ENCODE measurements at regions not wholly inside any gene's neighbourhood (a gene's known extent, or its start where the extent isn't known, plus 50 kb on each side); places are given as distances from the start of the nearest gene placed in this dataset.
"Not testable (repeated sequence)": the region's sequence is repeated elsewhere in the genome, so short reads cannot be mapped to it uniquely, and the experiment has no call there.

GRCh38 chr15:20295238-20295811, 246.3 kb downstream of the GOLGA6L6 start:
- DNase-seq: peak in 1 of 3 donors; percentile 71
- H3K9me3 ChIP-seq: peaks cover 74% of the 10 kb centered on the region
- no peaks in the 10 kb centered on the region for H3K4me1 ChIP-seq (ENCODE audit: low read depth)
- H3K36me3 ChIP-seq (ENCODE audit: low read depth): no peaks in the 10 kb centered on the region
- no peak overlapping the region for H3K4me3 ChIP-seq
- TF ChIP-seq CTCF (IDR thresholded peaks at IDR 0.05): no peak
- intact Hi-C loops (cut with DNase I, micrococcal nuclease): no loop called here
- ATAC-seq: no peak

- H3K4me1 ChIP-seq (ENCODE audit: low read depth): no peaks in the 10 kb centered on the region
- intact Hi-C loops (cut with DNase I, micrococcal nuclease): no loop called here
- ATAC-seq (no peak), DNase-seq (no peak)
- TF ChIP-seq CTCF (IDR thresholded peaks at IDR 0.05): no peak
- H3K9me3 ChIP-seq: peaks cover 80% of the 10 kb centered on the region
- H3K36me3 ChIP-seq (ENCODE audit: low read depth): no peaks in the 10 kb centered on the region
- no peak overlapping the region for H3K4me3 ChIP-seq
Observed at GRCh38 chr15:20294651-20295237, 246.9 kb downstream of the GOLGA6L6 start.

GRCh38 chr15:20292422-20293005, 249.1 kb downstream of the GOLGA6L6 start:
- H3K4me3 ChIP-seq; H3K36me3 ChIP-seq (ENCODE audit: low read depth); DNase-seq; intact Hi-C loops (cut with DNase I, micrococcal nuclease); H3K4me1 ChIP-seq (ENCODE audit: low read depth); ATAC-seq: not testable (repeated sequence)
- H3K9me3 ChIP-seq: peaks cover 88% of the 10 kb centered on the region

GRCh38 chr15:20291616-20292015, 250.0 kb downstream of the GOLGA6L6 start:
- H3K36me3 ChIP-seq (ENCODE audit: low read depth); DNase-seq; H3K4me1 ChIP-seq (ENCODE audit: low read depth); intact Hi-C loops (cut with DNase I, micrococcal nuclease); H3K4me3 ChIP-seq; ATAC-seq: not testable (repeated sequence)
- peaks cover 86% of the 10 kb centered on the region for H3K9me3 ChIP-seq

GRCh38 chr15:20290606-20291005, 251.0 kb downstream of the GOLGA6L6 start:
- ATAC-seq; intact Hi-C loops (cut with DNase I, micrococcal nuclease): not testable (repeated sequence)

GRCh38 chr15:20289538-20290103, 252.0 kb downstream of the GOLGA6L6 start:
- H3K4me3 ChIP-seq; ATAC-seq; DNase-seq; intact Hi-C loops (cut with DNase I, micrococcal nuclease); H3K4me1 ChIP-seq (ENCODE audit: low read depth); H3K36me3 ChIP-seq (ENCODE audit: low read depth): not testable (repeated sequence)
- peaks cover 83% of the 10 kb centered on the region for H3K9me3 ChIP-seq

More at GRCh38 chr15:20290606-20291005, 251.0 kb downstream of the GOLGA6L6 start:
- not testable (repeated sequence) for H3K4me3 ChIP-seq; DNase-seq; H3K36me3 ChIP-seq (ENCODE audit: low read depth); H3K4me1 ChIP-seq (ENCODE audit: low read depth)
- H3K9me3 ChIP-seq: peaks cover 84% of the 10 kb centered on the region

- peaks cover 78% of the 10 kb centered on the region for H3K9me3 ChIP-seq
- intact Hi-C loops (cut with DNase I, micrococcal nuclease); H3K4me1 ChIP-seq (ENCODE audit: low read depth); H3K36me3 ChIP-seq (ENCODE audit: low read depth); H3K4me3 ChIP-seq; DNase-seq; ATAC-seq: not testable (repeated sequence)
Observed at GRCh38 chr15:20288800-20289537, 252.6 kb downstream of the GOLGA6L6 start.

- H3K4me3 ChIP-seq; ATAC-seq; intact Hi-C loops (cut with DNase I, micrococcal nuclease); H3K36me3 ChIP-seq (ENCODE audit: low read depth); H3K4me1 ChIP-seq (ENCODE audit: low read depth); DNase-seq: not testable (repeated sequence)
- peaks cover 77% of the 10 kb centered on the region for H3K9me3 ChIP-seq
Observed at GRCh38 chr15:20286559-20286958, 255.0 kb downstream of the GOLGA6L6 start.

- ATAC-seq; H3K4me3 ChIP-seq; intact Hi-C loops (cut with DNase I, micrococcal nuclease); H3K4me1 ChIP-seq (ENCODE audit: low read depth); H3K36me3 ChIP-seq (ENCODE audit: low read depth); DNase-seq: not testable (repeated sequence)
- peaks cover 78% of the 10 kb centered on the region for H3K9me3 ChIP-seq
Observed at GRCh38 chr15:20285696-20286300, 255.8 kb downstream of the GOLGA6L6 start.

- ATAC-seq; H3K4me3 ChIP-seq; H3K4me1 ChIP-seq (ENCODE audit: low read depth); DNase-seq; H3K36me3 ChIP-seq (ENCODE audit: low read depth); intact Hi-C loops (cut with DNase I, micrococcal nuclease): not testable (repeated sequence)
- H3K9me3 ChIP-seq: peaks cover 79% of the 10 kb centered on the region
Observed at GRCh38 chr15:20284891-20285535, 256.6 kb downstream of the GOLGA6L6 start.

- intact Hi-C loops (cut with DNase I, micrococcal nuclease); H3K36me3 ChIP-seq (ENCODE audit: low read depth); ATAC-seq; H3K4me1 ChIP-seq (ENCODE audit: low read depth); DNase-seq; H3K4me3 ChIP-seq: not testable (repeated sequence)
- H3K9me3 ChIP-seq: peaks cover 78% of the 10 kb centered on the region
Observed at GRCh38 chr15:20283651-20284050, 257.9 kb downstream of the GOLGA6L6 start.
